Vagina (tissue), 2 donors: ENCODE measurements at regions not wholly inside any gene's neighbourhood (a gene's known extent, or its start where the extent isn't known, plus 50 kb on each side); places are given as distances from the start of the nearest gene placed in this dataset.

ENCODE experiments used
- CTCF ChIP-seq, 3 experiments: fragments of 450-650 bp in 2 of 3; fragments of 200-600 bp in 1 of 3; sonication (generic) in 1 of 3; IDR thresholded peaks; one replicate each; pipeline ENCODE4 v1.5.1; 2017 to 2019; ENCODE audit warnings: antibody characterized with exemption in 3 of 3, mild to moderate bottlenecking in 2 of 3, moderate library complexity in 2 of 3
- POLR2A ChIP-seq, 2 donors: fragments of 450-650 bp; IDR thresholded peaks; one replicate each; pipeline ENCODE4 v1.6.1; 2017; ENCODE audit warnings: antibody characterized with exemption in 2 of 2, mild to moderate bottlenecking in 2 of 2, moderate library complexity in 2 of 2

GRCh38 chr2:146457221-146457620, 1387.6 kb upstream of the ACVR2A start:
- TF ChIP-seq CTCF (IDR thresholded peaks at IDR 0.05): no peak
- no peak for TF ChIP-seq POLR2A (IDR thresholded peaks at IDR 0.05)
